ENCODE measurements at regions not wholly inside any gene's neighbourhood (a gene's known extent, or its start where the extent isn't known, plus 50 kb on each side); places are given as distances from the start of the nearest gene placed in this dataset.
"Not testable (repeated sequence)": the region's sequence is repeated elsewhere in the genome, so short reads cannot be mapped to it uniquely, and the experiment has no call there.

GRCh38 chr13:58385336-58385735, 753.8 kb downstream of the PCDH17 start:
- not testable (repeated sequence) for DNase-seq

- no peak for DNase-seq
Observed at GRCh38 chr13:58397596-58398387, 766.2 kb downstream of the PCDH17 start.

- DNase-seq = no peak
Observed at GRCh38 chr13:58399263-58399662, 767.7 kb downstream of the PCDH17 start.

- no peak for DNase-seq
Observed at GRCh38 chr13:58406545-58406944, 775.0 kb downstream of the PCDH17 start.

- DNase-seq = no peak
Observed at GRCh38 chr13:58429917-58430316, 798.4 kb downstream of the PCDH17 start.

- DNase-seq = no peak
Observed at GRCh38 chr13:58434943-58435342, 803.4 kb downstream of the PCDH17 start.

- no peak for DNase-seq
Observed at GRCh38 chr13:58437427-58437826, 805.9 kb downstream of the PCDH17 start.

- DNase-seq = no peak
Observed at GRCh38 chr13:58446979-58447378, 815.4 kb downstream of the PCDH17 start.

GRCh38 chr13:58452123-58452623, 820.6 kb downstream of the PCDH17 start:
- DNase-seq = no peak

GRCh38 chr13:58455094-58455493, 823.5 kb downstream of the PCDH17 start:
- no peak for DNase-seq

GRCh38 chr13:58461217-58461616, 829.7 kb downstream of the PCDH17 start:
- no peak for DNase-seq

- DNase-seq = no peak
Observed at GRCh38 chr13:58463841-58464240, 832.3 kb downstream of the PCDH17 start.

GRCh38 chr13:58467176-58467575, 835.6 kb downstream of the PCDH17 start:
- no peak for DNase-seq

- no peak for DNase-seq
Observed at GRCh38 chr13:58472483-58472882, 840.9 kb downstream of the PCDH17 start.

GRCh38 chr13:58474581-58474980, 843.0 kb downstream of the PCDH17 start:
- no peak for DNase-seq

GRCh38 chr13:58476206-58476918, 844.8 kb downstream of the PCDH17 start:
- no peak for DNase-seq

GRCh38 chr13:58478858-58479257, 847.3 kb downstream of the PCDH17 start:
- no peak for DNase-seq

- no peak for DNase-seq
Observed at GRCh38 chr13:58480061-58480460, 848.5 kb downstream of the PCDH17 start.

- no peak for DNase-seq
Observed at GRCh38 chr13:58488251-58488650, 856.7 kb downstream of the PCDH17 start.

- no peak for DNase-seq
Observed at GRCh38 chr13:58495668-58496067, 864.1 kb downstream of the PCDH17 start.

GRCh38 chr13:58500938-58501337, 869.4 kb downstream of the PCDH17 start:
- no peak for DNase-seq

- DNase-seq = not testable (repeated sequence)
Observed at GRCh38 chr13:58504202-58504700, 872.7 kb downstream of the PCDH17 start.

- DNase-seq = not testable (repeated sequence)
Observed at GRCh38 chr13:58505262-58505920, 873.8 kb downstream of the PCDH17 start.

Data from NCI-H2029 treated with DMSO at 0.1 percent for 48 hours (cell line).